Stimulated activated CD8-positive, alpha-beta memory T cell treated with anti-CD3 and anti-CD28 coated beads, Interleukin-7, amount 100 ng/mL, for 24 hours (primary cell): ENCODE measurements at regions not wholly inside any gene's neighbourhood (a gene's known extent, or its start where the extent isn't known, plus 50 kb on each side); places are given as distances from the start of the nearest gene placed in this dataset.

Experiments
- DNase-seq: peaks from one replicate; pipeline ENCODE4 v3.0.0-alpha.2; 2020; ENCODE audit warnings: low read depth

GRCh38 chr6:102582569-102582968, 1189.1 kb downstream of the GRIK2 start:
- DNase-seq: no peak

- no peak for DNase-seq
Measured at GRCh38 chr6:102581378-102582124, 1188.0 kb downstream of the GRIK2 start.

- DNase-seq: no peak
Measured at GRCh38 chr6:102571236-102571908, 1177.9 kb downstream of the GRIK2 start.

GRCh38 chr6:102562713-102563112, 1169.2 kb downstream of the GRIK2 start:
- no peak for DNase-seq

GRCh38 chr6:102553214-102553613, 1159.7 kb downstream of the GRIK2 start:
- DNase-seq: no peak

- no peak for DNase-seq
Measured at GRCh38 chr6:102549221-102549874, 1155.8 kb downstream of the GRIK2 start.

- DNase-seq: no peak
Measured at GRCh38 chr6:102525336-102525735, 1131.8 kb downstream of the GRIK2 start.

GRCh38 chr6:102520966-102521365, 1127.5 kb downstream of the GRIK2 start:
- no peak for DNase-seq

GRCh38 chr6:102517506-102517905, 1124.0 kb downstream of the GRIK2 start:
- no peak for DNase-seq

- DNase-seq: no peak
Measured at GRCh38 chr6:102501615-102502014, 1108.1 kb downstream of the GRIK2 start.

GRCh38 chr6:102494808-102495207, 1101.3 kb downstream of the GRIK2 start:
- no peak for DNase-seq

GRCh38 chr6:102493485-102493884, 1100.0 kb downstream of the GRIK2 start:
- DNase-seq: no peak

- DNase-seq: no peak
Measured at GRCh38 chr6:102488729-102489128, 1095.2 kb downstream of the GRIK2 start.

GRCh38 chr6:102485480-102485879, 1092.0 kb downstream of the GRIK2 start:
- DNase-seq: no peak

- DNase-seq: no peak
Measured at GRCh38 chr6:102474041-102474807, 1080.7 kb downstream of the GRIK2 start.

GRCh38 chr6:102458990-102459389, 1065.5 kb downstream of the GRIK2 start:
- DNase-seq: no peak

- no peak for DNase-seq
Measured at GRCh38 chr6:102438171-102438570, 1044.7 kb downstream of the GRIK2 start.

GRCh38 chr6:102417368-102417998, 1024.0 kb downstream of the GRIK2 start:
- DNase-seq: no peak

GRCh38 chr6:102415891-102416290, 1022.4 kb downstream of the GRIK2 start:
- no peak for DNase-seq

- no peak for DNase-seq
Measured at GRCh38 chr6:102411796-102412195, 1018.3 kb downstream of the GRIK2 start.

- no peak for DNase-seq
Measured at GRCh38 chr6:102407886-102408741, 1014.6 kb downstream of the GRIK2 start.
